ENCODE measurements at regions not wholly inside any gene's neighbourhood (a gene's known extent, or its start where the extent isn't known, plus 50 kb on each side); places are given as distances from the start of the nearest gene placed in this dataset.
"Not testable (repeated sequence)": the region's sequence is repeated elsewhere in the genome, so short reads cannot be mapped to it uniquely, and the experiment has no call there.

- DNase-seq (ENCODE audit: low spot score) = no peak
Observed at GRCh38 chr5:23103566-23103965, 250.4 kb upstream of the CDH12 start.

GRCh38 chr5:23095418-23095817 is 242.3 kb upstream of the CDH12 start:
- not testable (repeated sequence) for FAIRE-seq; DNase-seq (ENCODE audit: low spot score)

More at GRCh38 chr5:23103566-23103965, 250.4 kb upstream of the CDH12 start:
- no peak for FAIRE-seq

- FAIRE-seq (no peak), DNase-seq (ENCODE audit: low spot score) (no peak)
Observed at GRCh38 chr5:23089286-23089685, 236.1 kb upstream of the CDH12 start.

- DNase-seq (ENCODE audit: low spot score) (peak; percentile 16), FAIRE-seq (no peak)
Observed at GRCh38 chr5:23084815-23085214, 231.7 kb upstream of the CDH12 start.

GRCh38 chr5:23072179-23072578 is 219.0 kb upstream of the CDH12 start:
- no peak for FAIRE-seq
- no peak for DNase-seq (ENCODE audit: low spot score)

- FAIRE-seq (no peak), DNase-seq (ENCODE audit: low spot score) (no peak)
Observed at GRCh38 chr5:23071682-23072081, 218.5 kb upstream of the CDH12 start.

- DNase-seq (ENCODE audit: low spot score) = no peak
- no peak for FAIRE-seq
Observed at GRCh38 chr5:23064710-23065109, 211.6 kb upstream of the CDH12 start.

- FAIRE-seq = no peak
- DNase-seq (ENCODE audit: low spot score) = no peak
Observed at GRCh38 chr5:23053846-23054245, 200.7 kb upstream of the CDH12 start.

- no peak for DNase-seq (ENCODE audit: low spot score)
- FAIRE-seq = peak; percentile 44
Observed at GRCh38 chr5:23042226-23042625, 189.1 kb upstream of the CDH12 start.

GRCh38 chr5:23035555-23036090 is 182.5 kb upstream of the CDH12 start:
- FAIRE-seq (no peak), DNase-seq (ENCODE audit: low spot score) (no peak)

- FAIRE-seq = no peak
Observed at GRCh38 chr5:23033864-23034263, 180.7 kb upstream of the CDH12 start.

GRCh38 chr5:23029290-23029689 is 176.1 kb upstream of the CDH12 start:
- DNase-seq (ENCODE audit: low spot score) = no peak
- no peak for FAIRE-seq

More at GRCh38 chr5:23033864-23034263, 180.7 kb upstream of the CDH12 start:
- DNase-seq (ENCODE audit: low spot score) = no peak

GRCh38 chr5:23028445-23029021 is 175.4 kb upstream of the CDH12 start:
- FAIRE-seq = no peak
- DNase-seq (ENCODE audit: low spot score) = no peak

- DNase-seq (ENCODE audit: low spot score) = no peak
Observed at GRCh38 chr5:23027830-23028229, 174.7 kb upstream of the CDH12 start.

GRCh38 chr5:23027331-23027730 is 174.2 kb upstream of the CDH12 start:
- no peak for FAIRE-seq

More at GRCh38 chr5:23027830-23028229, 174.7 kb upstream of the CDH12 start:
- FAIRE-seq = no peak

GRCh38 chr5:23026252-23027170 is 173.4 kb upstream of the CDH12 start:
- no peak for FAIRE-seq
- no peak for DNase-seq (ENCODE audit: low spot score)

More at GRCh38 chr5:23027331-23027730, 174.2 kb upstream of the CDH12 start:
- DNase-seq (ENCODE audit: low spot score) = no peak

- DNase-seq (ENCODE audit: low spot score) (no peak), FAIRE-seq (no peak)
Observed at GRCh38 chr5:23025629-23026233, 172.6 kb upstream of the CDH12 start.

GRCh38 chr5:23024470-23024869 is 171.3 kb upstream of the CDH12 start:
- DNase-seq (ENCODE audit: low spot score) (no peak), FAIRE-seq (no peak)

GRCh38 chr5:23014825-23015224 is 161.7 kb upstream of the CDH12 start:
- DNase-seq (ENCODE audit: low spot score) (no peak), FAIRE-seq (no peak)

GRCh38 chr5:23014266-23014665 is 161.1 kb upstream of the CDH12 start:
- DNase-seq (ENCODE audit: low spot score) = no peak
- FAIRE-seq = no peak

- FAIRE-seq (no peak), DNase-seq (ENCODE audit: low spot score) (no peak)
Observed at GRCh38 chr5:23013395-23013998, 160.4 kb upstream of the CDH12 start.
